Left colon (tissue), 2 donors: ENCODE measurements at regions not wholly inside any gene's neighbourhood (a gene's known extent, or its start where the extent isn't known, plus 50 kb on each side); places are given as distances from the start of the nearest gene placed in this dataset.

Experiments
- ATAC-seq: fragments of 200-7000 bp; cut with Tn5 transposase; one replicate; pipeline ENCODE4 v1.9.1; 2020; ENCODE audit warnings: mild to moderate bottlenecking, moderate library complexity
- DNase-seq, 2 donors: peaks; one replicate each; pipeline ENCODE4 v3.0.0-alpha.2; 2020
- intact Hi-C, 2 donors: fragments of 100-400 bp; cut with DNase I in 1 of 2; cut with micrococcal nuclease in 1 of 2; formaldehyde crosslinking; loops; one replicate each; pipeline versions ENCODE4 v1.11.2 to v1.14.0; 2022; cut with DNase I, micrococcal nuclease
- donor health status: DM: no; HTN: no; CAD: no.
- donor health status: DM: yes; HTN: yes; CAD: no.

GRCh38 chr15:69529141-69529540, 76.5 kb downstream of the RPLP1 start:
- intact Hi-C loops = no loop called here
- no peak for DNase-seq
- ATAC-seq = no peak

- intact Hi-C loops = no loop called here
- no peak for ATAC-seq
- DNase-seq = no peak
Observed at GRCh38 chr15:69529961-69530633, 77.5 kb downstream of the RPLP1 start.

GRCh38 chr15:69530991-69531664, 78.5 kb downstream of the RPLP1 start:
- ATAC-seq = no peak
- DNase-seq = no peak
- intact Hi-C loops = no loop called here

- intact Hi-C loops = no loop called here
- DNase-seq (no peak), ATAC-seq (no peak)
Observed at GRCh38 chr15:69531665-69532027, 79.0 kb downstream of the RPLP1 start.

- DNase-seq (no peak), ATAC-seq (no peak)
- intact Hi-C loops = no loop called here
Observed at GRCh38 chr15:69532066-69532465, 79.4 kb downstream of the RPLP1 start.

GRCh38 chr15:69532856-69533255, 80.2 kb downstream of the RPLP1 start:
- intact Hi-C loops = no loop called here
- ATAC-seq (no peak), DNase-seq (no peak)

GRCh38 chr15:69533522-69533921, 80.9 kb downstream of the RPLP1 start:
- no peak for DNase-seq
- intact Hi-C loops = no loop called here
- no peak for ATAC-seq

GRCh38 chr15:69535101-69535638, 82.6 kb downstream of the RPLP1 start:
- DNase-seq = no peak
- intact Hi-C loops = no loop called here
- ATAC-seq = no peak

GRCh38 chr15:69535998-69536397, 83.4 kb downstream of the RPLP1 start:
- ATAC-seq (no peak), DNase-seq (no peak)
- intact Hi-C loops = no loop called here

- peak; percentile 48 for ATAC-seq
- DNase-seq = no peak
- intact Hi-C loops = no loop called here
Observed at GRCh38 chr15:69536726-69537512, 84.3 kb downstream of the RPLP1 start.

- DNase-seq (no peak), ATAC-seq (no peak)
- intact Hi-C loops = no loop called here
Observed at GRCh38 chr15:69537901-69538300, 85.3 kb downstream of the RPLP1 start.

- no peak for ATAC-seq
- DNase-seq = no peak
- intact Hi-C loops = no loop called here
Observed at GRCh38 chr15:69538379-69538778, 85.8 kb downstream of the RPLP1 start.

GRCh38 chr15:69539345-69539744, 86.7 kb downstream of the RPLP1 start:
- intact Hi-C loops = no loop called here
- DNase-seq (no peak), ATAC-seq (no peak)

GRCh38 chr15:69540622-69541021, 88.0 kb downstream of the RPLP1 start:
- ATAC-seq (no peak), DNase-seq (no peak)
- intact Hi-C loops = no loop called here

- no peak for ATAC-seq
- DNase-seq = no peak
- intact Hi-C loops = no loop called here
Observed at GRCh38 chr15:69542028-69542427, 89.4 kb downstream of the RPLP1 start.

- intact Hi-C loops = no loop called here
- DNase-seq (no peak), ATAC-seq (no peak)
Observed at GRCh38 chr15:69543681-69544364, 91.2 kb downstream of the RPLP1 start.

GRCh38 chr15:69544365-69545113, 91.9 kb downstream of the RPLP1 start:
- intact Hi-C loops = no loop called here
- DNase-seq (no peak), ATAC-seq (no peak)

- no peak for DNase-seq
- no peak for ATAC-seq
- intact Hi-C loops = no loop called here
Observed at GRCh38 chr15:69546182-69546581, 93.6 kb downstream of the RPLP1 start.
